ENCODE measurements at regions not wholly inside any gene's neighbourhood (a gene's known extent, or its start where the extent isn't known, plus 50 kb on each side); places are given as distances from the start of the nearest gene placed in this dataset.

DNA sequence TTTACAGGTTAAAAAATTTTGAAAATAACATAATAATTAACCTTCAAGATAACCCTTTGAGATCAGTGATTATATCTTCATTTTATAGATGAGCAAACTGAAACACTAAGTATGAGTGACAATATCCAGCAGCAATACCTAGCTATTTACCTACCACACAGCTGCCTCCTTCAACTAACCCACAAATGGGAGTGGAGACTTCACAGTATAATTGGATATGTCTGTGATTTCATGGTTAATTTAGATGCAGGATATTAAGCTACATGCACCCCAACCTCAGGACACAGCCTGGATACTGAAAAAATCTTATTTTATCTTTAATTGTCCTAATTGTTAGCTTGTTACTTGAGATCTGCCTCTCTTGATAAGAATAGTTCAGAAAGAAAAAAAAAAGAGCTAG, 297.2 kb upstream of the ANO5 start:
- TF ChIP-seq, protein P1, sequence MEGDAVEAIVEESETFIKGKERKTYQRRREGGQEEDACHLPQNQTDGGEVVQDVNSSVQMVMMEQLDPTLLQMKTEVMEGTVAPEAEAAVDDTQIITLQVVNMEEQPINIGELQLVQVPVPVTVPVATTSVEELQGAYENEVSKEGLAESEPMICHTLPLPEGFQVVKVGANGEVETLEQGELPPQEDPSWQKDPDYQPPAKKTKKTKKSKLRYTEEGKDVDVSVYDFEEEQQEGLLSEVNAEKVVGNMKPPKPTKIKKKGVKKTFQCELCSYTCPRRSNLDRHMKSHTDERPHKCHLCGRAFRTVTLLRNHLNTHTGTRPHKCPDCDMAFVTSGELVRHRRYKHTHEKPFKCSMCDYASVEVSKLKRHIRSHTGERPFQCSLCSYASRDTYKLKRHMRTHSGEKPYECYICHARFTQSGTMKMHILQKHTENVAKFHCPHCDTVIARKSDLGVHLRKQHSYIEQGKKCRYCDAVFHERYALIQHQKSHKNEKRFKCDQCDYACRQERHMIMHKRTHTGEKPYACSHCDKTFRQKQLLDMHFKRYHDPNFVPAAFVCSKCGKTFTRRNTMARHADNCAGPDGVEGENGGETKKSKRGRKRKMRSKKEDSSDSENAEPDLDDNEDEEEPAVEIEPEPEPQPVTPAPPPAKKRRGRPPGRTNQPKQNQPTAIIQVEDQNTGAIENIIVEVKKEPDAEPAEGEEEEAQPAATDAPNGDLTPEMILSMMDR (IDR thresholded peaks at IDR 0.05; ENCODE audit: low read depth, low read length, missing control alignments): no peak
- in situ Hi-C loops (cut with HindIII; ENCODE audit: low sequenced_read_pairs): no loop called here
- H3K4me3 ChIP-seq (ENCODE audit: low read depth, low read length): no peak overlapping the region
- DNase-seq (ENCODE audit: low read depth): no peak

DNA sequence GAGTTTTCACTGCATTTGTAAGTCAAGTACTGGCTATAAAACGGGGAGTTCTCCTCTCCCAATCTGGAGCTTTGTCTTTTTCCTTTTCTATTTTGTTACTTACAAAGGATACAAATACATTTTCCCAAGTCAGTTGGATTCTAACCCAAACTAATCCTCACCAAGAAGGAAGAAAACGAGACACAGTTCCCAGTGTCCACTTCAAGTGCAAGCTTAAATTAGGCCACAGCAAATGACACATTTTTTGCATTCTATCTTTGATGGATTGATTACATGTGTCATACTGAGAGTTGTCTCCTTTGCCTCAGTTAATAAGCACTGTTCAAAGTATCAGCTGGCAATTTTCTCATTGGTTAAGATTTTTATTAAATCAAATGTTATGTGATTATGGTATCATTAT, 296.7 kb upstream of the ANO5 start:
- TF ChIP-seq, protein P1 (IDR thresholded peaks at IDR 0.05; ENCODE audit: low read depth, low read length, missing control alignments): no peak
- DNase-seq (ENCODE audit: low read depth): no peak
- H3K4me3 ChIP-seq (ENCODE audit: low read depth, low read length): no peak overlapping the region
- in situ Hi-C loops (cut with HindIII; ENCODE audit: low sequenced_read_pairs): no loop called here

DNA sequence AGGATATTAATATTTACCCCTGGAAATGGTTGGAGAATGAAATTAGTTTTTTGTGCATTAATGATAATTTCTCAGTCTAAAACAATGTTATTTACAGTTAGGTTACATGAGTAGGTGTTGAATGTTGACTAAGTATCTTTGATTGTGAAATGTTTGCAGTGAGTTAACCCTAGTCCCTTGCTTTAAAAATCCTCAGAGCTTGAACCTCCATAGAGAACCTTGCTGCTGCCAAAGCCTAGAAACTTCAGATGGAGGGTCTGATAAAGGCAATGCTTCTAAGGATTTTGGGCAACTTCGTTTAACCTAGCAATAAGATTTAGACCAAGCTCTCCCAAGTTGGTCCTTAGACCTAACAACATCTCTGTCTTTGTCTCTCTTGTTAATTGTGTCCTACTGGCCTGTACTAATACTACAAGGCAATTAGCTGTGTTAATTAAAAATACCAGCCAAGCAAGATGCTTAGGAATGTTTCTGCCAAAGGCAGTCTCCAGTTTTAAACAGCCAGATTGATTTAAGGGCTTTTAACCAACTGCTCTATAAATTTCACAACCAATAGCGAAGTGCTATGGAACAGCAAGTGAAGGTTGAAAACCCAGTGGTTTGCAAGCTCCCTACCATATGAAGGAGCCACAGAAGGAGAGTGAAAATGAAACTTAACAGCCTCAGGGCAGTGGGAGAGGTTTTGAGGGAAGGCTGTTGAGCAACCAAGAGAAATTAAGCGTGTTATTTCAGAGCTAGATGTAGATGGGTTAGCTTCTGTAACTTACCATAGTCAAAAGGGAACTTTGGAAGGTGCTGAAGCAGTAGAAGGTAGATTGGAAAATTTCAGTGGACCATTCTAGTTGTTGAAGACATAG, 295.9 kb upstream of the ANO5 start:
- no peak for DNase-seq (ENCODE audit: low read depth)
- TF ChIP-seq, protein P1 (IDR thresholded peaks at IDR 0.05; ENCODE audit: low read depth, low read length, missing control alignments): no peak
- no peak overlapping the region for H3K4me3 ChIP-seq (ENCODE audit: low read depth, low read length)
- in situ Hi-C loops (cut with HindIII; ENCODE audit: low sequenced_read_pairs): no loop called here

DNA sequence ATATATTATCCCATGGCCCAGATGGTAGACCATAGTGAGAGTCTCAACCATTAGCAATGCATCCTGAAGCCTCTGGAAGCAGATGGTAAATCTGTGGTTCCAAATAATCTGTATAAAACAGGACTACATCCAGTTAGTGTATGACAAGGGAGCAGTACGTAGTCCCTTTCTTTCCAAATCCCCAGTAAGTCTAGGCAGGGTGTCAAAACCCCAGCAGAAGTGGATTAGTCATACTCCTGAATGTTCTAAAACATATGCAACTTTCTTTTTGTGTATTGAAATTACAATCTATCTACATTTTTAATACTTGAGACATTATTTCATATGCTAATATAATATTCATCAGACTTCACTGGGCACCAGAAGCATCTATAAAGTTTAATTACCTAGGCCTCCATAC, 295.1 kb upstream of the ANO5 start:
- no peak for DNase-seq (ENCODE audit: low read depth)
- TF ChIP-seq, protein P1 (IDR thresholded peaks at IDR 0.05; ENCODE audit: low read depth, low read length, missing control alignments): no peak
- no peak overlapping the region for H3K4me3 ChIP-seq (ENCODE audit: low read depth, low read length)
- in situ Hi-C loops (cut with HindIII; ENCODE audit: low sequenced_read_pairs): no loop called here

DNA sequence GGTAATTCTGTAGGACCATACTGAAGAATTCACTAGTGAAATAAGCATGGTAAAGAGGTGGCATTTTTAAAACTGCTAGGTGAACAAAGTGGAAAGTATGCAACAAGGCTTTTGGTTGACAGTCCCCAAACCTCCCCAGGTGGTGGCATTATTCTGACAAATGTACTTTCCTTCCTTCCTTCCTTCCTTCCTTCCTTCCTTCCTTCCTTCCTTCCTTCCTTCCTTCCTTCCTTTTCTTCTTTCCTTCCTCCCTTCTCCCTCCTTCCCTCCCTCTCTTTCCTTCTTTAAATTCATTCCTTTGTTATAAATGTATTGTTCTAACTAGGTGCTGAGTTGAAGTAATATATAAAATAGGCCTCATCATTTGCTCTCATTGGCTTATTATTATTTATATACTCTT, 284.7 kb upstream of the ANO5 start:
- H3K4me3 ChIP-seq (ENCODE audit: low read depth, low read length): no peak overlapping the region
- no peak for DNase-seq (ENCODE audit: low read depth)
- TF ChIP-seq, protein P1 (IDR thresholded peaks at IDR 0.05; ENCODE audit: low read depth, low read length, missing control alignments): no peak
- in situ Hi-C loops (cut with HindIII; ENCODE audit: low sequenced_read_pairs): no loop called here

DNA sequence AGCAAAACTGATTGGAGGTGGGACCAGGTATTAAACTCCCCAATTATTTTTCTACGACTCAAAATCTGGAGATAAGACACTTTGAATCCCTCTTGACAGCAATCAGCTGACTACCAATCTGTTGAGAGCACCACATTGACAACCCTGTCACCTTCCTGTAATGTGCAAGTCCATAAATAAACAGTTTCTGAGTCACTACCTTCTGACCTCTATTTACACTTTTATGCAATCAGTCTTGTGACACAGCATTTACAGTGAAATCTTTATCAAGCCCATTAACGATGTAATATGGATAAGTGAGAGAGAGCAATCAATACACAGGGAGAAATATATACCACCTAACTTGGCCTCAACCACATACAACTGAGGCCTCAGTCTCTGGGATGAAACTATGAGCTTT, 283.7 kb upstream of the ANO5 start:
- in situ Hi-C loops (cut with HindIII; ENCODE audit: low sequenced_read_pairs): no loop called here
- no peak overlapping the region for H3K4me3 ChIP-seq (ENCODE audit: low read depth, low read length)
- TF ChIP-seq, protein P1 (IDR thresholded peaks at IDR 0.05; ENCODE audit: low read depth, low read length, missing control alignments): no peak
- no peak for DNase-seq (ENCODE audit: low read depth)

All from astrocyte of the cerebellum (primary cell).